ENCODE measurements at regions not wholly inside any gene's neighbourhood (a gene's known extent, or its start where the extent isn't known, plus 50 kb on each side); places are given as distances from the start of the nearest gene placed in this dataset.
A peak's percentile ranks its signal among the peaks of the same experiment; 100 is the strongest.

DNA sequence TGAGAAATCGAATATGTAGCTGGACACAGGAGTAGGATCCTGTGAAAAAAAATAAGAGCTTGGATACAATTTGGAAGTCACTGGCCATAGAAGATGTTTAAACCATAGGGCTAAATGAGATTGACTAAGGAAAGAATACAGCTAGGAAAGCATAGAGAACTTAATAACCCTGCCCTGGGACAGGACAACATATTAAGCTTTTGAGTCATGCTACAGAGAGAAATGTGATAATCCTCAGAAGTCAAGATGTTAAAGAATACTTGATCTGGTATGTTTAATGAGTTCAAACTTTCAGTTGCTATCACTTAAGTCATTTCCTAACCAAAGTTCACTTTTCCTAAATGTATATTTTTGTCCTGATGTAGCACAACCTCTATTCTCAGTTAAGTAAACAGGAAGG, 154.6 kb upstream of the TSHZ2 start:
- CTCF ChIA-PET: no interaction called here

DNA sequence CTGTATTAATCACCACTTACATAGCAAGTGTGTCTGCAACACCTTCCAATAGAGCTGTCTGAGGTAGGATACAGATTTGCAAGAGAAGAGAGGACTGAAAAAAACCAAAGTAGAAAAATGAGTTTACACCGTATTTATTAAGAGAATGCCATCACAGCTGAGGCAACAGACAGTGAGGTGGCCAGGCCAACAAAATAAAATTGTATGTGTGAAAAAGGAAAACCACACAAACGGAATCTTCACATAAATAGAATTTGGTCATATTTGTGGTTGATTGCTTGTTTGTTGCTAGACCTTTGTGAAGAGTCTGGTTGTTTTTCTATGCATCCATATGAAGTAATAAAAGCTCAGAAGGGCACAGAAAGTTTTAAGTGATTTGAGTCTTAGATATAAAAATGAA, 157.8 kb upstream of the TSHZ2 start:
- TF ChIP-seq, protein P1, sequence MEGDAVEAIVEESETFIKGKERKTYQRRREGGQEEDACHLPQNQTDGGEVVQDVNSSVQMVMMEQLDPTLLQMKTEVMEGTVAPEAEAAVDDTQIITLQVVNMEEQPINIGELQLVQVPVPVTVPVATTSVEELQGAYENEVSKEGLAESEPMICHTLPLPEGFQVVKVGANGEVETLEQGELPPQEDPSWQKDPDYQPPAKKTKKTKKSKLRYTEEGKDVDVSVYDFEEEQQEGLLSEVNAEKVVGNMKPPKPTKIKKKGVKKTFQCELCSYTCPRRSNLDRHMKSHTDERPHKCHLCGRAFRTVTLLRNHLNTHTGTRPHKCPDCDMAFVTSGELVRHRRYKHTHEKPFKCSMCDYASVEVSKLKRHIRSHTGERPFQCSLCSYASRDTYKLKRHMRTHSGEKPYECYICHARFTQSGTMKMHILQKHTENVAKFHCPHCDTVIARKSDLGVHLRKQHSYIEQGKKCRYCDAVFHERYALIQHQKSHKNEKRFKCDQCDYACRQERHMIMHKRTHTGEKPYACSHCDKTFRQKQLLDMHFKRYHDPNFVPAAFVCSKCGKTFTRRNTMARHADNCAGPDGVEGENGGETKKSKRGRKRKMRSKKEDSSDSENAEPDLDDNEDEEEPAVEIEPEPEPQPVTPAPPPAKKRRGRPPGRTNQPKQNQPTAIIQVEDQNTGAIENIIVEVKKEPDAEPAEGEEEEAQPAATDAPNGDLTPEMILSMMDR (conservative IDR thresholded peaks at IDR 0.05; ENCODE audit: low read depth, low read length): no peak
- no peak for TF ChIP-seq EZH2 (IDR thresholded peaks at IDR 0.05; ENCODE audit: borderline replicate concordance, low read depth, low read length, poor library complexity, severe bottlenecking)
- no TSS peak for BruUV-seq (replicated peaks)
- no peaks in the 10 kb centered on the region for H3K4me1 ChIP-seq (ENCODE audit: insufficient read depth, low read length, poor library complexity, severe bottlenecking)
- ChIA-PET POLR2A (ENCODE audit: low non-redundant PET) (no interaction called here), CTCF (no interaction called here)
- no peak overlapping the region for H3K4me3 ChIP-seq (ENCODE audit: low read depth, low read length, poor library complexity, severe bottlenecking)
- no peak overlapping the region for H3K27ac ChIP-seq (ENCODE audit: low read depth, low read length, poor library complexity, severe bottlenecking)
- H3K9me3 ChIP-seq (ENCODE audit: low read depth, low read length, poor library complexity, severe bottlenecking): no peaks in the 10 kb centered on the region
- intact Hi-C loops (cut with micrococcal nuclease; ENCODE audit: unreplicated experiment): no loop called here
- no peaks in the 10 kb centered on the region for H3K36me3 ChIP-seq (ENCODE audit: insufficient read depth, low read length, poor library complexity, severe bottlenecking)
- no peak for DNase-seq (ENCODE audit: low spot score)
- H3K27me3 ChIP-seq (replicated peaks; ENCODE audit: insufficient read depth, low read depth, low read length, poor library complexity): no peaks in the 10 kb centered on the region

More for the DNA sequence above, 154.6 kb upstream of the TSHZ2 start:
- BruUV-seq (replicated peaks): no TSS peak
- H3K36me3 ChIP-seq (ENCODE audit: insufficient read depth, low read length, poor library complexity, severe bottlenecking): no peaks in the 10 kb centered on the region
- H3K4me1 ChIP-seq (ENCODE audit: insufficient read depth, low read length, poor library complexity, severe bottlenecking): no peaks in the 10 kb centered on the region
- no peak for DNase-seq (ENCODE audit: low spot score)
- H3K4me3 ChIP-seq (ENCODE audit: low read depth, low read length, poor library complexity, severe bottlenecking): no peak overlapping the region
- no peaks in the 10 kb centered on the region for H3K27me3 ChIP-seq (replicated peaks; ENCODE audit: insufficient read depth, low read depth, low read length, poor library complexity)
- POLR2A ChIA-PET (ENCODE audit: low non-redundant PET): no interaction called here
- H3K9me3 ChIP-seq (ENCODE audit: low read depth, low read length, poor library complexity, severe bottlenecking): no peaks in the 10 kb centered on the region
- no peak overlapping the region for H3K27ac ChIP-seq (ENCODE audit: low read depth, low read length, poor library complexity, severe bottlenecking)
- TF ChIP-seq EZH2 (IDR thresholded peaks at IDR 0.05; ENCODE audit: borderline replicate concordance, low read depth, low read length, poor library complexity, severe bottlenecking): no peak
- TF ChIP-seq, protein P1 (conservative IDR thresholded peaks at IDR 0.05; ENCODE audit: low read depth, low read length): no peak
- intact Hi-C loops (cut with micrococcal nuclease; ENCODE audit: unreplicated experiment): no loop called here

DNA sequence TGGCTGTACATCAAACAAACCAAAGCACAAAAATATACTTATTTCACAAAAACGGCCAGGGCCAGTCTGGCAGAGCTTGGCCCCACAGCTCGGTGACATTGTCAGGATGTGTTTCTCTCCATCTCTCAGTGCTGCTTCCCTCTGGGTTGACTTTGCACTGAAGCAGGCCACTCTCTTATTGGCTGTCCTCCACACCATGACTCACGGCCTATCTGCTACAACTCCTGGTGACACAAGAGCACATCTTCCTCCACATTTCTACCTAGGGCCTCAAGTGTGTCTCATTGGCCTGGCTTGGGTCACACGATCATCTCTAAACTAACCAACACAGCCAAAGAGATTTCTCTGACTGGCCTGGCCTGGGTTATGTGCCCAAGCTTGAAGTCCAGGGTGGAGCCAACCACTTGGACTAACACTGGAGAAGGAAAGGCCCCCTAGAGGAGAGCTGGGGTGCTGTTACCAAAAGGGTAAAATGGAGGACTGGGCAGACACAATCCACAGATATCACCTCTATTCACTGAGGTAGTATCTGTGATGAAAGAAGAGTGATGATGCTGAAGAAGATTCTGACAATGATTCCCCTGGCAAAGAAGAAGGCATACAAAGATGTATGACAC, 159.8 kb upstream of the TSHZ2 start:
- H3K4me3 ChIP-seq (ENCODE audit: low read depth, low read length, poor library complexity, severe bottlenecking): no peak overlapping the region
- CTCF ChIA-PET: no interaction called here
- intact Hi-C loops (cut with micrococcal nuclease; ENCODE audit: unreplicated experiment): no loop called here
- TF ChIP-seq EZH2 (IDR thresholded peaks at IDR 0.05; ENCODE audit: borderline replicate concordance, low read depth, low read length, poor library complexity, severe bottlenecking): no peak
- TF ChIP-seq, protein P1 (conservative IDR thresholded peaks at IDR 0.05; ENCODE audit: low read depth, low read length): peak; percentile 30; the same call in 1 of the 2 replicates
- no TSS peak for BruUV-seq (replicated peaks)
- POLR2A ChIA-PET (ENCODE audit: low non-redundant PET): interaction anchor here (0.6 kb wide), 1 partner anchor 345 kb away, joined by 12 read pairs; no protein-coding TSS in a partner anchor
- no peaks in the 10 kb centered on the region for H3K27me3 ChIP-seq (replicated peaks; ENCODE audit: insufficient read depth, low read depth, low read length, poor library complexity)
- no peak overlapping the region for H3K27ac ChIP-seq (ENCODE audit: low read depth, low read length, poor library complexity, severe bottlenecking)
- no peaks in the 10 kb centered on the region for H3K9me3 ChIP-seq (ENCODE audit: low read depth, low read length, poor library complexity, severe bottlenecking)
- peak; percentile 18 for DNase-seq (ENCODE audit: low spot score)
- no peaks in the 10 kb centered on the region for H3K36me3 ChIP-seq (ENCODE audit: insufficient read depth, low read length, poor library complexity, severe bottlenecking)
- H3K4me1 ChIP-seq (ENCODE audit: insufficient read depth, low read length, poor library complexity, severe bottlenecking): no peaks in the 10 kb centered on the region
